HEK293T (cell line): ENCODE measurements at regions not wholly inside any gene's neighbourhood (a gene's known extent, or its start where the extent isn't known, plus 50 kb on each side); places are given as distances from the start of the nearest gene placed in this dataset.
"Not testable (repeated sequence)": the region's sequence is repeated elsewhere in the genome, so short reads cannot be mapped to it uniquely, and the experiment has no call there.

ENCODE experiments used
- CTCF ChIA-PET: fragments of 350-600 bp; formaldehyde crosslinking; extraction: SDS; loops from one replicate; lab custom pipeline; 2021; ENCODE audit warnings: antibody characterized with exemption, inconsistent platforms; lab: Yijun Ruan, JAX
- POLR2A ChIA-PET: fragments of 350-600 bp; formaldehyde crosslinking; extraction: SDS; loops from one replicate; lab custom pipeline; 2020; ENCODE audit warnings: antibody characterized with exemption, inconsistent platforms; lab: Yijun Ruan, JAX
- DNase-seq: peaks from one replicate; pipeline ENCODE4 v3.0.0; 2012; ENCODE audit warnings: mixed read lengths; ENCODE audit errors: extremely low spot score
- ARNT ChIP-seq: fragments of 450-650 bp; IDR thresholded peaks from 2 replicates; pipeline ENCODE4 v1.6.1; 2017; ENCODE audit warnings: mild to moderate bottlenecking
- BHLHE40 ChIP-seq: fragments of 450-650 bp; IDR thresholded peaks from 2 replicates; pipeline ENCODE4 v1.6.1; 2016; ENCODE audit warnings: mild to moderate bottlenecking, moderate library complexity, borderline replicate concordance
- CTBP1 ChIP-seq: fragments of 450-650 bp; IDR thresholded peaks from 2 replicates; pipeline ENCODE4 v1.6.1; 2016; ENCODE audit warnings: borderline replicate concordance
- ELF4 ChIP-seq: fragments of 450-650 bp; IDR thresholded peaks from 2 replicates; pipeline ENCODE4 v1.6.1; 2017; ENCODE audit warnings: antibody characterized with exemption
- FOXA1 ChIP-seq: fragments of 450-650 bp; IDR thresholded peaks from 2 replicates; pipeline ENCODE4 v1.6.1; 2016; ENCODE audit warnings: mild to moderate bottlenecking
- FOXK2 ChIP-seq: fragments of 450-650 bp; IDR thresholded peaks from 2 replicates; pipeline ENCODE4 v1.6.1; 2016; ENCODE audit warnings: mild to moderate bottlenecking
- FOXM1 ChIP-seq: fragments of 450-650 bp; IDR thresholded peaks from 2 replicates; pipeline ENCODE4 v1.6.1; 2017; ENCODE audit warnings: mild to moderate bottlenecking, borderline replicate concordance
- HDGF ChIP-seq: fragments of 450-650 bp; IDR thresholded peaks from 2 replicates; pipeline ENCODE4 v1.6.1; 2017; ENCODE audit warnings: antibody characterized with exemption, borderline replicate concordance
- L3MBTL2 ChIP-seq: fragments of 450-650 bp; conservative IDR thresholded peaks from 2 replicates; pipeline ENCODE4 v1.6.1; 2016; ENCODE audit warnings: mild to moderate bottlenecking
- LEF1 ChIP-seq: fragments of 450-650 bp; IDR thresholded peaks from 2 replicates; pipeline ENCODE4 v1.6.1; 2017; ENCODE audit warnings: mild to moderate bottlenecking, borderline replicate concordance
- NFRKB ChIP-seq: fragments of 450-650 bp; IDR thresholded peaks from 2 replicates; pipeline ENCODE4 v1.6.1; 2016; ENCODE audit warnings: mild to moderate bottlenecking, moderate library complexity
- SP1 ChIP-seq: fragments of 450-650 bp; IDR thresholded peaks from 2 replicates; pipeline ENCODE4 v1.6.1; 2017
- SUZ12 ChIP-seq: fragments of 450-650 bp; IDR thresholded peaks from 2 replicates; pipeline ENCODE4 v1.6.1; 2016; ENCODE audit warnings: mild to moderate bottlenecking
- TARDBP ChIP-seq: fragments of 450-650 bp; IDR thresholded peaks from 2 replicates; pipeline ENCODE4 v1.6.1; 2016
- ZNF384 ChIP-seq: fragments of 450-650 bp; IDR thresholded peaks from 2 replicates; pipeline ENCODE4 v1.6.1; 2016
- TF ChIP-seq, protein P1 (sequence below): fragments of 450-650 bp; IDR thresholded peaks from 2 replicates; pipeline ENCODE4 v1.6.1; 2016

DNA sequence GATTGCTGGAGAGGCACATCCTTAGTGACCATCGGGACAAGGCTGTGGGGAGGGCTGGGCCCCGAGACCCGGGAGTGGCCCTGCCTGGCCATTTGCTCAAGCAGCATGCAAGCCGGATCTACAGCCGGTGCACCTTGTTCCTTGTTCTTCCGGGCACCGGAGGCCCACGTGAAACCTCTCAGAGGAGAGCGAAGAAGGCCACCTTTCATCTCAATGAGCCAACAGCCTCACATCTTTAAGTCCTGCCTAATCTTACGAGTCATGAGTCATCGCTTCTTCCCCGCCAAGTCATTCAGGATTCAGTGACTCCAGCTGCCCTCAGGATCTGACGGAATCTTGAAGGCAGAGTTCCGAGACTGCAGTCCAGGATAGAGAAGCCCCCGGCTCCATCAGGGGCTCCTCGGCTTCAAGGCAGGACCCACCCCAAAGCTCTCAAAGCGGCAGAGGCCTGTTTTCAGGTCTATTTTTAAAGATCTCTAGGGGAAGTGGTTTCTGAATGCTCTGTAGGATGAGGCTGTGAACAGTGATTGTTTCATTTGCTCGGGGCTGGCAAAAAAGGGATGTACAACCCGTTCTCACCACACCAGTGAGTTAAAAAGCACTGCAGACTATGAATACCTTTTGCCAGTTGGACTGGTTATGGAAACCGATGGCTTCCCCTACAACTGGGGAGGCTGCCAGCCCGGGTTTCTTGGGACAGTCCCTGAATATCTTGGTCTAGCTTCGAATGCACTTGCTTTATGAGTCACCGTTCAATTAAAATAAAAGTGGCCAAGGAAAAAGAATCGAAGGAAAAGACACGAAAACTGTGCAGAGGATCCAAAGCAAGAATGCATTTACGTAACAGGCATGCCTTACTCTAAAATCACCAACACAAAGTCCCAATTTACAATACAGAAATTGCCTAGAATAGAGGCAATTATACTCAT lies 57.2 kb upstream of the ECHDC3 start:
- DNase-seq: peak; percentile 36
- CTCF ChIA-PET: interaction anchor here (0.7 kb wide), 1 partner anchor 17 kb away, joined by 3 read pairs; no protein-coding TSS in a partner anchor
- POLR2A ChIA-PET: no interaction called here

DNA sequence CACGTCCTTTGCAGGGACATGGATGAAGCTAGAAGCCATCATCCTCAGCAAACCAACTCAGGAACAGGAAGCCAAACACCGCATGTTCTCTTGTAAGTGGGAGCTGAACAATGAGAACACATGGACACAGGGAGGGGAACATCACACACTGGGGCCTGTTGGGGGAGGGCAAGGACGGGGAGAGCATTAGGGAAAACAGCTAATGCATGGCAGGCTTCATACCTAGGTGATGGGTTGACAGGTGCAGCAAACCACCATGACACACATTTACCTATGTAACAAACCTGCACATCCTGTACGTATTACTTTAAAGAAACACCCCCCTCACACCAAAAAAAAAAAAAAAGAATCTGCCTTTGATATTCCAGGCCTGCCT lies 57.9 kb upstream of the ECHDC3 start:
- CTCF ChIA-PET, POLR2A ChIA-PET, DNase-seq: not testable (repeated sequence)

More for the DNA sequence above, 57.2 kb upstream of the ECHDC3 start:
- TF ChIP-seq ARNT: no peak
- no peak for TF ChIP-seq LEF1
- no peak for TF ChIP-seq TARDBP
- no peak for TF ChIP-seq FOXK2
- TF ChIP-seq, protein P1, sequence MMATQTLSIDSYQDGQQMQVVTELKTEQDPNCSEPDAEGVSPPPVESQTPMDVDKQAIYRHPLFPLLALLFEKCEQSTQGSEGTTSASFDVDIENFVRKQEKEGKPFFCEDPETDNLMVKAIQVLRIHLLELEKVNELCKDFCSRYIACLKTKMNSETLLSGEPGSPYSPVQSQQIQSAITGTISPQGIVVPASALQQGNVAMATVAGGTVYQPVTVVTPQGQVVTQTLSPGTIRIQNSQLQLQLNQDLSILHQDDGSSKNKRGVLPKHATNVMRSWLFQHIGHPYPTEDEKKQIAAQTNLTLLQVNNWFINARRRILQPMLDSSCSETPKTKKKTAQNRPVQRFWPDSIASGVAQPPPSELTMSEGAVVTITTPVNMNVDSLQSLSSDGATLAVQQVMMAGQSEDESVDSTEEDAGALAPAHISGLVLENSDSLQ: no peak
- no peak for TF ChIP-seq SP1
- TF ChIP-seq ELF4: no peak
- TF ChIP-seq L3MBTL2: no peak
- TF ChIP-seq BHLHE40: no peak
- no peak for TF ChIP-seq SUZ12
- TF ChIP-seq NFRKB: no peak
- TF ChIP-seq ZNF384: no peak
- no peak for TF ChIP-seq CTBP1
- TF ChIP-seq HDGF: no peak
- TF ChIP-seq FOXM1: no peak
- no peak for TF ChIP-seq FOXA1

DNA sequence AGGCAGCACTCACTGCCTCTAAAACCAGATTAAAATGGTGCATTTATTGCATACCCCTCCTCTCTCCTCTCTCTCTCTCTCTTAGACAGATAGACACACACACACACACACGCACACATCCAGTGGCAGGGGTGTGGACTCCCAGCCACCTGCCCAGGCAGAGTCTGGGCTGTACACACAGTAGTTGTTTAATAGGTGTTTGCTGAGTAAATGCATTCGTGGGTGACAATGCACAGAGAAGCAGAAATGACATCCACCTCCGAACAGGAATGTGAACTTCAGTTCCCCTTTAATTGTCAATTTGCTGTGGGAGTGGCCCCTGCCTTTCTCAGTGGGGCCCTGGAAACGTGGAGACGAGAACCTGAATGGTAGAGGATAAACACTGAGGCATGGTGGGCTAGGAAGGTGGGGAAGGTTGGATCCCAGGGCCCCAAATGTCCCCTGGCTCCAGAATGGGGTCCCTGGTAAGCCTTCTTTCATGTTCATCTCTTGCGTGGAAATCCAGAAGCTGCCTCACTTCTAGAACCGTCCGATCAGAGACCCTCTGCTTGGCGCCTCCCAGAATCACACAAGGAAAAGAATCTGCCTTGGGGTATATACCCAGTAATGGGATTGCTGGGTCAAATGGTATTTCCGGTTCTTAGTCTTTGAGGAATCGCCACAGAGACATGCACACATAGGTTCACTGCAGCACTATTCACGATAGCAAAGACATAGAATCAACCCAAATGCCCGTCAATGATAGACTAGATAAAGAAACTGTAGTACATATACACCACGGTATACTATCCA lies 58.5 kb upstream of the ECHDC3 start:
- no peak for DNase-seq
- POLR2A ChIA-PET: no interaction called here
- TF ChIP-seq FOXA1 (no peak), FOXK2 (no peak), SUZ12 (no peak), SP1 (no peak), TARDBP (no peak), HDGF (no peak), NFRKB (no peak), L3MBTL2 (no peak), BHLHE40 (no peak), CTBP1 (no peak), ELF4 (no peak), ZNF384 (no peak), FOXM1 (no peak)
- CTCF ChIA-PET: no interaction called here

DNA sequence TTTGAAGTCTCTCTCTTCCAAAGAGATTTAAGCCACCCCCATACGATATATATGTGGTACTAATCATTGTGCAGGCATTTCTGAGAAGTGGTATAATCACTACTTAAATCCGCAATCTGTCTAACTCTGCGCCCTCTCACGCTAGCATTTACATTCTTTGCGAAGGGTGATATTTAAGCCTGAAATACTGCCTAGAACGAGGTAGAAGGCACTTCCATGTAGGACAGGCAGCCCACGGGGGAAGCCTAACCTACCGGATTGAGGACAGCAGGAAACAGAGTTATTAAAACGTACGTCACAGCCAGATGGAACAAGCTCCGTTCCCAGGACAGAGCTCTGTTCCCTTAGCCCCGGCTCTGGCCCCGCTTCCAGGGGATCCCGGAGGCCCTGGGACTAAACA lies 59.3 kb upstream of the ECHDC3 start:
- ChIA-PET CTCF (no interaction called here), POLR2A (no interaction called here)
- DNase-seq: no peak
- TF ChIP-seq FOXA1 (no peak), FOXK2 (no peak), HDGF (no peak), SP1 (no peak), TARDBP (no peak), L3MBTL2 (no peak), ELF4 (no peak), SUZ12 (no peak), BHLHE40 (no peak), NFRKB (no peak)
- TF ChIP-seq, protein P1: no peak

DNA sequence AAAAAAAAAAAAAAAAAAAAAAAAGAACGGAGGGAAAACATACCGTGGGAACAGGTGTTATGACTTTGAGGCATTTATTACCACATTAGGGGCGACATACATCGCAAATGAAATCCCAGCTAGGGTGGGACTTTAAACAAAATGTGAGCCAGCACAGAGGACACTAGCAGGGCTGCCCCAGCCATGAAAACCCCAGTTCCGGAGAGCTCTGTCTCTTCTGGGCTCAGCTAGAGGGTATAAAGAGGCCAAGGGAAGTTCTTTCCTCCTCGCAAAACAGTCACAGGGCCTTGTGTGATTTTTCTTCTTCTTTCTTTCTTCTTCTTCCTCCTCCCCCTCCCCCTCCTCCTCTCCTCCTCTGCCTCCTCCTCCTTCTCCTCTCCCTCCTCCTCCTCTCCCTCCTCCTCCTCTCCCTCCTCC lies 59.9 kb upstream of the ECHDC3 start:
- CTCF ChIA-PET: no interaction called here
- no peak for DNase-seq
- TF ChIP-seq HDGF (no peak), NFRKB (no peak), TARDBP (no peak), FOXM1 (no peak), BHLHE40 (no peak), ARNT (no peak), SUZ12 (no peak), ELF4 (no peak), LEF1 (no peak), L3MBTL2 (no peak), SP1 (no peak), FOXK2 (no peak), ZNF384 (no peak), FOXA1 (no peak), CTBP1 (no peak)
- TF ChIP-seq, protein P1: no peak
- POLR2A ChIA-PET: interaction anchor here (0.5 kb wide), 1 partner anchor 96 kb away, joined by 3 read pairs; no protein-coding TSS in a partner anchor
